Neural cell (in vitro differentiated cells): ENCODE measurements at regions not wholly inside any gene's neighbourhood (a gene's known extent, or its start where the extent isn't known, plus 50 kb on each side); places are given as distances from the start of the nearest gene placed in this dataset.

Experiments
- H2AFZ ChIP-seq: fragments of 200-600, 300-800 bp; sonication (generic), shearing (Covaris generic); 2 replicates; pipeline ENCODE4 v1.6.0; 2014; ENCODE audit warnings: low read depth, mild to moderate bottlenecking, antibody characterized with exemption, low read length, moderate library complexity
- H3F3A ChIP-seq: fragments of 200-600 bp; shearing (Covaris generic); 2 replicates; pipeline ENCODE4 v1.6.1; 2016; ENCODE audit warnings: mild to moderate bottlenecking, moderate library complexity, mixed read lengths, antibody characterized with exemption, low read length; ENCODE audit not compliant: insufficient read depth, poor library complexity, severe bottlenecking
- H3K27ac ChIP-seq: fragments of 200-600, 300-800 bp; sonication (generic), shearing (Covaris generic); 2 replicates; pipeline ENCODE4 v1.5.1; 2014; ENCODE audit warnings: mild to moderate bottlenecking, low read length, moderate library complexity
- H3K27me3 ChIP-seq: fragments of 300-800, 200-600 bp; sonication (generic), shearing (Covaris generic); 2 replicates; pipeline ENCODE4 v1.6.0; 2014; ENCODE audit warnings: mild to moderate bottlenecking, low read depth, low read length, moderate library complexity; ENCODE audit not compliant: insufficient read depth
- H3K36me3 ChIP-seq: fragments of 300-800, 200-600 bp; sonication (generic), shearing (Covaris generic); 2 replicates; pipeline ENCODE4 v1.5.1; 2014; ENCODE audit warnings: mild to moderate bottlenecking, antibody characterized with exemption, low read length, moderate library complexity; ENCODE audit not compliant: insufficient read depth
- H3K4me2 ChIP-seq: fragments of 300-800, 200-600 bp; sonication (generic), shearing (Covaris generic); 2 replicates; pipeline ENCODE4 v1.6.0; 2014; ENCODE audit warnings: mild to moderate bottlenecking, low read length
- H3K4me3 ChIP-seq: fragments of 300-800, 200-600 bp; sonication (generic), shearing (Covaris generic); 2 replicates; pipeline ENCODE4 v1.5.1; 2014; ENCODE audit warnings: mild to moderate bottlenecking, low read length, moderate library complexity
- H3K79me2 ChIP-seq: fragments of 200-600 bp; shearing (Covaris generic); replicated peaks from 2 replicates; pipeline ENCODE4 v1.6.0; 2014; ENCODE audit warnings: mild to moderate bottlenecking, low read length, moderate library complexity; ENCODE audit not compliant: insufficient read depth
- H3K9ac ChIP-seq: fragments of 300-800, 200-600 bp; sonication (generic), shearing (Covaris generic); 2 replicates; pipeline ENCODE4 v1.6.1; 2016; ENCODE audit warnings: mild to moderate bottlenecking, low read length, mixed read lengths
- H3K9me2 ChIP-seq: fragments of 200-600 bp; shearing (Covaris generic); 2 replicates; pipeline ENCODE4 v1.6.1; 2016; ENCODE audit warnings: mild to moderate bottlenecking, low read length, mixed read lengths; ENCODE audit not compliant: insufficient read depth
- H3K9me3 ChIP-seq: fragments of 200-600, 300-800 bp; sonication (generic), shearing (Covaris generic); 2 replicates; pipeline ENCODE4 v1.6.1; 2016; ENCODE audit warnings: mild to moderate bottlenecking, mixed run types, low read length, moderate library complexity, mixed read lengths
- H4K20me1 ChIP-seq: fragments of 200-600 bp; shearing (Covaris generic); 2 replicates; pipeline ENCODE4 v1.6.1; 2016; ENCODE audit warnings: mild to moderate bottlenecking, mixed run types; ENCODE audit not compliant: insufficient read depth
- CTCF ChIP-seq: fragments of 450-650 bp; IDR thresholded peaks from 2 replicates; pipeline ENCODE4 v1.5.1; 2014; ENCODE audit warnings: antibody characterized with exemption, mild to moderate bottlenecking, moderate library complexity; ENCODE audit not compliant: poor library complexity, severe bottlenecking
- EP300 ChIP-seq: fragments of 450-650 bp; conservative IDR thresholded peaks from 2 replicates; pipeline ENCODE4 v1.6.1; 2014; ENCODE audit warnings: antibody characterized with exemption, mild to moderate bottlenecking, moderate library complexity; ENCODE audit not compliant: poor library complexity, severe bottlenecking
- EZH2 ChIP-seq: fragments of 200-600, 300-800 bp; shearing (Covaris generic), sonication (generic); IDR thresholded peaks from 2 replicates; pipeline ENCODE4 v1.6.1; 2014; ENCODE audit warnings: antibody characterized with exemption, low read length, borderline replicate concordance, mild to moderate bottlenecking; ENCODE audit not compliant: insufficient read depth, poor library complexity, severe bottlenecking
- MXI1 ChIP-seq: fragments of 450-650 bp; conservative IDR thresholded peaks from 2 replicates; pipeline ENCODE4 v1.6.1; 2014; ENCODE audit warnings: antibody characterized with exemption, mild to moderate bottlenecking; ENCODE audit not compliant: poor library complexity, severe bottlenecking
- POLR2AphosphoS5 ChIP-seq: IDR thresholded peaks from 2 replicates; pipeline ENCODE4 v1.6.1; 2012
- RAD21 ChIP-seq: fragments of 450-650 bp; conservative IDR thresholded peaks from 2 replicates; pipeline ENCODE4 v1.6.1; 2014; ENCODE audit warnings: antibody characterized with exemption, mild to moderate bottlenecking, moderate library complexity
- SMC3 ChIP-seq: fragments of 450-650 bp; conservative IDR thresholded peaks from 2 replicates; pipeline ENCODE4 v1.6.1; 2014; ENCODE audit warnings: antibody characterized with exemption, mild to moderate bottlenecking, moderate library complexity; ENCODE audit not compliant: poor library complexity
- TAF1 ChIP-seq: IDR thresholded peaks from 2 replicates; pipeline ENCODE4 v1.6.1; 2012; ENCODE audit warnings: low read depth
- TF ChIP-seq, protein P1 (sequence below): IDR thresholded peaks from 2 replicates; pipeline ENCODE4 v1.6.1; 2012; ENCODE audit warnings: borderline replicate concordance

DNA sequence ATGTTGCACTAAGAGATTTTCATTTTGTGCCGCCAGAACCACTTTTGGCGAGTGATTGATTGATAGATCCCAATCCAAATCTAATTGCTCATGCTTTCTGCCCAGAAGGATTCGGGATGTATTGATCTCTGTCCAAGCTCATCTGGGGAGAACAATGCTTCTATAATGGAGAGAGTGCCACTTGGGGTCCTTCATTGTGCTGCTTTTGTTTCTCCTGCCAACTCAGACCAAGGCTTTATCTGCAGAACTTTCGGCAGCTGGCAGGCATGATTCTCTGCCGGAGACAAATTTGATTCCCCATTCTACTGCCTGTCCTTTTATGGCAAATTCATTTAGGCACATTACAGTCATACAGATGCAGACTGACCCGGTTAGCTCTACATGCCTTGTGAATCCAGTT is 62.9 kb upstream of the NTM start:
- H3K9me2 ChIP-seq: no peaks in the 10 kb centered on the region
- no peaks in the 10 kb centered on the region for H3K79me2 ChIP-seq
- H3F3A ChIP-seq: no peaks in the 10 kb centered on the region
- TF ChIP-seq SMC3: no peak
- TF ChIP-seq, protein P1, sequence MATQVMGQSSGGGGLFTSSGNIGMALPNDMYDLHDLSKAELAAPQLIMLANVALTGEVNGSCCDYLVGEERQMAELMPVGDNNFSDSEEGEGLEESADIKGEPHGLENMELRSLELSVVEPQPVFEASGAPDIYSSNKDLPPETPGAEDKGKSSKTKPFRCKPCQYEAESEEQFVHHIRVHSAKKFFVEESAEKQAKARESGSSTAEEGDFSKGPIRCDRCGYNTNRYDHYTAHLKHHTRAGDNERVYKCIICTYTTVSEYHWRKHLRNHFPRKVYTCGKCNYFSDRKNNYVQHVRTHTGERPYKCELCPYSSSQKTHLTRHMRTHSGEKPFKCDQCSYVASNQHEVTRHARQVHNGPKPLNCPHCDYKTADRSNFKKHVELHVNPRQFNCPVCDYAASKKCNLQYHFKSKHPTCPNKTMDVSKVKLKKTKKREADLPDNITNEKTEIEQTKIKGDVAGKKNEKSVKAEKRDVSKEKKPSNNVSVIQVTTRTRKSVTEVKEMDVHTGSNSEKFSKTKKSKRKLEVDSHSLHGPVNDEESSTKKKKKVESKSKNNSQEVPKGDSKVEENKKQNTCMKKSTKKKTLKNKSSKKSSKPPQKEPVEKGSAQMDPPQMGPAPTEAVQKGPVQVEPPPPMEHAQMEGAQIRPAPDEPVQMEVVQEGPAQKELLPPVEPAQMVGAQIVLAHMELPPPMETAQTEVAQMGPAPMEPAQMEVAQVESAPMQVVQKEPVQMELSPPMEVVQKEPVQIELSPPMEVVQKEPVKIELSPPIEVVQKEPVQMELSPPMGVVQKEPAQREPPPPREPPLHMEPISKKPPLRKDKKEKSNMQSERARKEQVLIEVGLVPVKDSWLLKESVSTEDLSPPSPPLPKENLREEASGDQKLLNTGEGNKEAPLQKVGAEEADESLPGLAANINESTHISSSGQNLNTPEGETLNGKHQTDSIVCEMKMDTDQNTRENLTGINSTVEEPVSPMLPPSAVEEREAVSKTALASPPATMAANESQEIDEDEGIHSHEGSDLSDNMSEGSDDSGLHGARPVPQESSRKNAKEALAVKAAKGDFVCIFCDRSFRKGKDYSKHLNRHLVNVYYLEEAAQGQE: no peak
- no peak for TF ChIP-seq EP300
- no peak for TF ChIP-seq TAF1
- TF ChIP-seq POLR2AphosphoS5: no peak
- no peak for TF ChIP-seq MXI1
- no peak for TF ChIP-seq EZH2
- no peak for TF ChIP-seq RAD21
- TF ChIP-seq CTCF: no peak
- no peak overlapping the region for H2AFZ ChIP-seq
- no peaks in the 10 kb centered on the region for H3K36me3 ChIP-seq
- H3K4me3 ChIP-seq: no peak overlapping the region
- H3K9me3 ChIP-seq: no peaks in the 10 kb centered on the region
- H3K4me2 ChIP-seq: no peak overlapping the region
- no peak overlapping the region for H3K27ac ChIP-seq
- H4K20me1 ChIP-seq: no peaks in the 10 kb centered on the region
- H3K27me3 ChIP-seq: no peaks in the 10 kb centered on the region
- H3K9ac ChIP-seq: no peak overlapping the region

- TF ChIP-seq CTCF: no peak
- no peak for TF ChIP-seq EP300
- TF ChIP-seq POLR2AphosphoS5: no peak
- TF ChIP-seq SMC3: no peak
- TF ChIP-seq RAD21: no peak
- no peak for TF ChIP-seq MXI1
- TF ChIP-seq, protein P1: no peak
- TF ChIP-seq TAF1: no peak
- no peak for TF ChIP-seq EZH2
- H3K4me3 ChIP-seq: no peak overlapping the region
- H3K9ac ChIP-seq: no peak overlapping the region
- H3K4me2 ChIP-seq: no peak overlapping the region
- H3K27me3 ChIP-seq: no peaks in the 10 kb centered on the region
- H3K79me2 ChIP-seq: no peaks in the 10 kb centered on the region
- H3K27ac ChIP-seq: no peak overlapping the region
- H4K20me1 ChIP-seq: no peaks in the 10 kb centered on the region
- no peak overlapping the region for H2AFZ ChIP-seq
- no peaks in the 10 kb centered on the region for H3K9me2 ChIP-seq
- no peaks in the 10 kb centered on the region for H3F3A ChIP-seq
- no peaks in the 10 kb centered on the region for H3K9me3 ChIP-seq
- H3K36me3 ChIP-seq: no peaks in the 10 kb centered on the region
These were observed 60.6 kb upstream of the NTM start for GRCh38 chr11:131309776-131310175.
